ENCODE measurements at regions not wholly inside any gene's neighbourhood (a gene's known extent, or its start where the extent isn't known, plus 50 kb on each side); places are given as distances from the start of the nearest gene placed in this dataset.

DNA sequence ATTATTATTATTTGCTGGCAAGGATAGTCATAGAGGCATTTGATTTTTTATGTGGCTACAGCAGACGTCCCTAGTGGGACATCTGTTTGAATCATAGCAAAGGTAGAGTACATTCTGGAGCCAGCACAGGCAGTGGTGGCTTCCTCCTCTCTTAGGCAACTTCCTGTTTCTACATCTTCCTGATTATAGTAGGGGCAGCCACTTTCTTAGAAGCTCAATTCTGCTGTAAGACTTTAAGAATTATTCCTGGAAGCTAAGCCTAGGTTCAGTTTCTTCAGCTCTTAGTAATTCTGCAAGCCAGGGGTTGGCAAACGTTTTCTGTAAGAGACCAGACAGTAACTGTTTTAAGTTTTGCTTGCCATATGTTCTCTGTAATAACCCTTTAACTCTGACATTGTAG, 129.3 kb upstream of the TENM4 start:
- DNase-seq = no peak

DNA sequence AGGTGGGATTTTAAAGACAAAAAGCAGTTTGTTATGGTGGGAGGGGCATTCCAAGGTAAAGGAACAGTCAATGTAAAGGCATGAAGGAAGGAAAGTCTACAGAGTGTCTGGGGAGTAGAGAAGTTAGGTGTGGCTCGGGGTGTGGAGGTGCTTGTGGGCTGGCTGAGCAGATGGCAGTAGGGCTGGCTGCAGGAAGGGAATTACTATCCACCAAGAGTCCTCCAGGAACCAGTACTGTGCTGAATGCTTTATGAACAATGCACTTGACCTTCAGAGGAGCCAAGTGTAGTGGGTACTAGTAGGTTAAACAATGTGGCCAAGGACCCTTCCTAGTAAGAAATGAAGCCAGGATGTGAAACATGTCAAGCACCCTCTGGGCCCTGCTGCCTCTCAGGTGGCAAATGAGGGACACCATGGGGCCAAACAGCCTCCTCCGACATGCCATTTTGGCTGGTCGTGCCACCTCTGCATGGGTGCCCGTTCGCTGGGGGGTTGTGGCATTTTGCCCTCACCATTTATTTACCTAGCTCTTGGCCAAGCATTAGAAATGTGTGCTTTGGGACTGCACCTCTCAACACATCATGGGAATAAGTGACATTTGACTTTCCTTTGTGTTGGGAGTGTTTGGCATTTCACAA, 123.6 kb upstream of the TENM4 start:
- DNase-seq = no peak

DNA sequence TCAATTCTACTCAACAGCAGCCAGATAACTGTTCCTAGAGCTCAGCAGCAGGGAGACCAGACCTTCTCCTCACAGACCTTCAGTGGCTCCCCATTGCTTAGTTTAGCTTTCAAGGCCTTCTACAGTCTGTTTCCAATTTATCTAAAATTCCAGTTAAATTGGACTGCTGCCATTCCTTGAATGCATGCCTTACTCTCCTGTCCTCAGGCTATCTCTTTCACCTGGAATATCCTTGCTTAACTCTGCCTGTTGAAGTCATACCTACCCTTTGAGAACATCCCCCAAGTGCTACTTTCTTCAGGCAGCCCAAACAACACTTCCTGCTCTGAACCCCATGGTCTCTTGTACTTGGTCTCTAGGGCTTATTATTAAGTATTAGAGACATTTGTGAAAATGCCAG, 120.7 kb upstream of the TENM4 start:
- DNase-seq = no peak

DNA sequence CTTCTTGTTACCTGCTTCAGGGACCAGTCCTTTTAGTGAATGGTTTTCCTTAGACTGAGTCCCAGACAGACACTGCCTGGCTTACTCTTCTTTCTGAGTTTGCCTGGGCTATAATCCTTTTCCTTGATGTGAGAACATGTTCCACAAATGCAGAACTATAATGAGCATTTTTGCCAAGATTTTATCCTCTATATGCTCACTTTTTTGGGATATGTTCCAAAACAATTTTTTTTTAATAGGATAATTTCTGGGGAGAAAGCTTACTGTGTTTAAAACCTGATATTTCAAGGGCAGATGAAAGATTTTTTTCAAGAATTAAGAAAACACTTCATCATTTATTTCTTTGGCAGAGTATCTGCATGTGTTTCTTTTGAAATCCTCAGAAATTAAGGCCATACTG, 110.0 kb upstream of the TENM4 start:
- DNase-seq = no peak

DNA sequence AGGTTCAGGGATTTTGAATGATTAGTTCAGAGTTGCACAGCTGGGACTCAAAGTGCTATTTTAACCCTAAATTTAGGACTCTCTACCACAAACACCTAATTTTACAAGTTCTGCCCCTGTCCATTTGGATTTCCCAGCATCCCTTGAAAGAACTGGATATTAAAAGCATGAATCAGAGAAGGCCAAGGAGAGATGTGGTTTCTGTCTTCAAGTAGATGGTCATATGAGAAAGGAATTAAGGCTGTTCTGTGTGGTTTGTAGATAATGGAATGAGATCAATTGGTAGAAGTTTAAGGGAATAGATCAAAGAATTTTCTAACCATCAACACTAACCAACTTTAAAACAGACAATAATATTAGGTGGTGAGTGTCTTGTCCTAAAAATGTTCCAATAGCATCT, 106.4 kb upstream of the TENM4 start:
- no peak for DNase-seq

DNA sequence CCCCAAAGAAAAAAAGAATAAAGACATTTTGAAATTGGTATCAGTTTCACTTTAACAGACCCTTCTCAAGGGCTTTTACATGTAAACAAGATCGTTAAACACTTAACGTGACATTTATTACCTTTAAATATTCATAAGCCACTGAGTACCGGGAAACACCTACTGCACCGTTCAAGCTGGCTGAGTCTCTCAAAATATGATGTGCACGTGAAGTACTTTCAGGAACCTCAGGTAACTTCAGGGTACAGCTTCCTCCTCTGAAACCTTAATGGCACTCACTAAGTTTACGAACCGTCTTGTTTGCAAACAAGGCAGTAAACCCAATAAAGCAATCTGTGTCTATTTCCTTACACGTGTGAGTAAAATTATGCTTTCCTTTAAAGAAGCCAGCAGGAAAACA, 105.5 kb upstream of the TENM4 start:
- no peak for DNase-seq

DNA sequence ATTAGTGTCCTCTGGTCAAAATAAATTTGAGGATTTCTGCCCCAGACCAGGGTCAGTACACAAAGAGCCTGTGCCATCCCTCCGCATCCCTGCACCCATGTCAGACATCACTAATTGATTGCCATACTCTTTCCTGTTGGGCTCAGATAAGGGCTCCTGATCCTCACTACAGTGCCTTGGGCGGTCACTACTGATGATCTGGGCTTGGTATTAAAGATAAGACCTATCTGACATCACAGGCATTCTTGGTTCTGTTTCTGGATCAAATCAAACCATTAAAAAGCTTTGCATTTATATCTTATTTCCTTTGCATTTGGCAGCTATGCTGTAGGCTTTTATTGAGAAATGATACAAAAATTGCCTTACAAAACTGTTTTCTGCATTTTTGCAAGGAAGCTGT, 103.5 kb upstream of the TENM4 start:
- no peak for DNase-seq

DNA sequence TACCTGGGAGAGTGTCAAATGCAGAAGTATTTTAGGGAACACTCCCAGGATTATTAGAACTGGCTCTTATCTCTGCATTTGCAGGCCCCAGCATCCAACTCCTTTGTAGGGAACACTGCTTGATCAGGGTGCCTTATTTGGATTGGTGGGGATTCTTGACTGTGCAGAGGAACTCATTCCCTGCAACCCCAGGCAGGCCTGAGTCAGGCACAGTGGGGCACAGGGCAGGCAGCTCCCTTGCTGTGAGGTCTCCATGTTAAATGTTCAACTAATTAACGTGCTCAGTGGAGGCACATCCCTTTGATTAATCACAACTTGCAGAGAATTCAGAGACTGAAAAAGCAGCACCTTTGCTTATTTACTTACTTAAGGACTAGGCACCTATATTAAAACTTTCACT, 102.3 kb upstream of the TENM4 start:
- DNase-seq = no peak

DNA sequence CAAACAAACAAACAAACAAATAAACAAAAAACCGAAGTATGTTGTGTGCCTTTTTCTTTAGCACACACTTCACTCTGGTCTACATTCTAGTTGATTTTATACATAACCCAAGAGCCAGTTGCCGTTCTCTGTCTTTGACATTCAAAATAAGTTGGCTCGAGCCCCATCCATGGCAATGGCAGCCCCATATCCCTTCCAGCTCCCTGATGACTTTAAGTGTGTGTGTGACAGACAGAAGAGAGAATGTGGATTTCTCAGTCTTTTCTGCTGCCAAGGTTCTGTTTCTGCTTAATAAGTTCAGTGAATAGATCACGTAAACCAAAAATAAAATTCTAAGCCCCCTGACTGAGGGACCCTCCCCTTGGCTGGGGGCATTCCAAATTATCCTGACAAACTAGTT, 100.6 kb upstream of the TENM4 start:
- no peak for DNase-seq

DNA sequence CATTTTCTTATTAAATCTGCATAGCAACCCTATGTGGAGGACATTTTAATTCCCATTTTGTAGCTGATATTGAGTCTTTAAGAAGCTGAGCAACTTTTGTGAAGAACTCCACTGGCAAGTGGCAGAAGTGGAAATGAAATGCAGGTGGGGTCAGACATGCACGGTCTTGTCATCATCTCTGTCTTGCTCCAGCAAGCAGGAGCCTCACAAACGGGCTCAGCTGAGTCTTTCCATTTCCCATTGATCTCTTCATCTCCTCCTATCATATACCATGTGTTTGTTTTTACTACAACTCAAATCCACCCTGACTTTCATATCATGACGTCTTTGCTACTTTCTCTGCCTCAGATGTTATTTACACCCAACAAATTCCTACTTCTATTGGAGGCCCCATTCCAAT, 97.9 kb upstream of the TENM4 start:
- no peak for DNase-seq

DNA sequence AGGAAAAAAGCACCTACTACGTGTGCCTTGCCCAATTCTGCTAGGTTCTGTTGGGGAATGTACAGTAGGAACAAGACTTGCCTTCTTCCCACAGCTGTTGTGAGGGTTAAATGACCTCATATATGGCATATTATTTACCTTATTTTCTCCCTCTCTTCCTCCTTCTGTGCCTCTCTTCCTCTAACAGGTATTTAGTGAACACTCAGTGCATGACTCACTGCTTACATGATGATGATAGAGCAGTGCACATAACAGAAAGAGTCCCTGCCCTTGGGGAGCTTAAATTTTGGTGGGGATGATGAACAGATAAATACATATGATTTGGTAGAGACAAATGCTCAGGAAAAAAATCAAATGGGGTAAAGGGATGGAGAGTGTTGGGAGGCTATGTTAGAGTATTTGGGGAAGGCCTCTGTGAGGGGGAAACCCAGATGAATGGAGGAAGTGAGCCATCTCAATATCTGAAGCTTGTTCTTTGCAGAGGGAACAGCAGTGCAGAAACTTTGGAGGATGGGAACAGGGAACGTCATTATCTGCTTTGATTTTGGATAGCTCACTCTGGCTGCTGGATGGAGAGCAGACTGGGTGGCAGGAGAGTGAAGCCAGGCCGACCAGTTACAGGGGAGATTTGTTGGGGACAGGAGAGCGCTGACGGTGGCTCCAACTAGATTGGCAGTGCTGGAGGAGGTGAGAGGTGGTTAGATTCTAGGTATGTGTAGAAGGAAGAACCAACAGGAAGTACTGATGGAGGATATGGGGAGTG, 95.5 kb upstream of the TENM4 start:
- no peak for DNase-seq

DNA sequence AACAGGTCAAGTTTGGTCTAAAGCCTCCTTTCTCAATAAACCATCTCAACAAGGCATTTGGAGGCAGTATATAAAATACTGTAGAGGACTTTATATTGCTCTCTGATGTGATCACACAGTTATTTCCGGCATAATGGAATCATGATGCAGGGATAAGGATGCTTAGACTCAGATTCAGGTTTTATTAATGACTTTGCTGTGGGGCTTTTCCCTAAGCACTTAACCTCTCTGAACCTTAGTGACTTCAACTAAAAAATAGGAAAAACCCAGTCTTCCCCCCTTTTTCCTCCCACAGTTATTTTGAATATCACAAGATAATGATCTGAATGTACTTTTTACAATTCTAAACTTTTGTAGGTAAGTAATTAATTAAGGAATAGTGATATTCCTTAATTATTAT, 94.8 kb upstream of the TENM4 start:
- no peak for DNase-seq

DNA sequence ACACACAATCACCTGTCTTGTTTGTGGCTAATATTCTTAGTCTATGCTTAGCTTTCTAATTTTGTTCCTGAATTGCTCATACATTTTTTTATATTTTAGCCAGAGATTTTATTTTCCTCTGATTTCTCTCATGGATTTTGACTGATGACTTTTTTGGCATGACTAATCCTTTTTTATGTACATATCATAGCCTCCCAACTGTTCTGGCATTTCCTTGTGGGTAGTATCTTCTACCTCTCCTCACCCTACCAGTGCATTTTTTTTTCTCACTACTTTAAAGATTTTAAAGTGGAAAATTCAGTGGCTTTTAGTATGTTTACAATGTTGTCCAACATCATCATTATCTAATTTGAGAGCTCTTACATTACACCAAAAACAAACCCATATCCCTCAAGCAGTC, 84.4 kb upstream of the TENM4 start:
- no peak for DNase-seq

DNA sequence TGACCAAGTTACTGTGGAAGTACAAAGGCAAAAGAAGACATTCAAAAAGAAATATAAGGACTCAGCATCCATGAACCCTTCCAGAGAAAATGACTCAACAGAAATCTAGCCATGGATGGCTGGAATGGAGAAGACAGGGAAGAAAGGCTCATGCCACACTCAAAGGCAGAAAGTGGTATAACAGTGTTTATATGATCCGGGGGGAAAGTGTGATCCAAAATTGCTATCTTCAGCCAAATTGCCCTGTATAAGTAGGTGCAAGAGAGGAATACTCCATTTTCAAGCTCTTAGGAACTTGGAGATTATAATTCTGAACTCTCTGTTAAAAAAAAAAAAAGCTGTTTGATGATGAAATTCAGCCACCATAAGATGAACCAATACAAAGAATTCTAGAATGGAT, 81.8 kb upstream of the TENM4 start:
- DNase-seq = no peak

DNA sequence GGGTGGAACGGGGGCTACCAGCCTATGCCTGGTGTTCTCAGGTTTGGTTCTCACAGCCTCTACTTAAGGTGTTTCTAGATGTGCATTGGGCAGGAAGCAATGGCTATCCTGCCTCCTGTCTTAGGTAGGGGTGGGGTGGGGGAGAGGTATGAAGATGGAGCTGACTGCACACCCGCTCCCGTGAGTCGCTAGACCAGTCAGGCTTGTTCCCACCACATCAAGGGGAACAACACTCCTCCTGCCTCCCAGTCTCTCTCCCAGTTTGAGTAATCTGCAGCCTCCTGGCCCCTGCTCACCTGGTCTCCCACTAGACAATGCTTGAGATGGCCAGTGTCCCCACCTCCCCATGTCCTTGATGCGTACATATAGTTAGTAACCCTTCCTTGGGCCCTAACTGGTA, 79.3 kb upstream of the TENM4 start:
- no peak for DNase-seq

DNA sequence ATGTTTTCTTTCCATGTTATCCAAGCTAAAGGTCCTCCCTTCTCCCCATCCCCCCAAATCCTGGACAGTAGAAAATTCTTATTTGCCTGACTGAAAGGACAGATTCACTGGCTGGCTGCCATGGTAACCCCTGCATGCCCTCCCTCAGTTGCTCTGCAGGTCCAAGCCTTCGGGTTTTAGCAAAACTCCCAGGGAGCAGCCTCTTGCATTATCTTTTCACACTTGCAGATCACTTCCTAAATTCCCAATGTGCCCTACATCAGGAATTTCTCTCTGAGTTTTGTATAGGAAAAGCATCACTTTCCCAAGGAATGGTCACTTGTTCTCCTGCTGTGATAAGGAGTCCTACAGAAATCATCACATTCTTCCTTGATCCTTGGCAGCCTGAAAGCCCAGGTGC, 75.0 kb upstream of the TENM4 start:
- DNase-seq = no peak

DNA sequence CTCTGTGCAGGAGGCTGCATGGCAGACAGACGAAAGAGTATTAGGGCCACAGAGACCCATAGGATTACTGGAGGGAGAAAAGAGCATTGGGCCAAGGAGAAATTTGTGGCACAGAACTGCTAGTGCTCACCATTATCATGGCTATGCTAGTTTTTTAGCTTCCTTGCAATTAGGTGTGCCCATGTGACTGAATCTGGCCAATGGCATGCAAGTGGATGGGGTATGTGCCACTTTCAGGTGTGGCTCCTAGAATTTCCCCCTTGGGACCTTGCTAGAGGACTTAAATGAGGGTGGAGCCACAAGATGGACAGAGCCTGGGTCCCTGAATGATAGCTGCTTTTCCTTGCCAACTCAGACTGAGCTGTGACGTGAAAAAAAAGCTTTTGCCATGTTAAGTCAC, 73.9 kb upstream of the TENM4 start:
- DNase-seq = no peak

DNA sequence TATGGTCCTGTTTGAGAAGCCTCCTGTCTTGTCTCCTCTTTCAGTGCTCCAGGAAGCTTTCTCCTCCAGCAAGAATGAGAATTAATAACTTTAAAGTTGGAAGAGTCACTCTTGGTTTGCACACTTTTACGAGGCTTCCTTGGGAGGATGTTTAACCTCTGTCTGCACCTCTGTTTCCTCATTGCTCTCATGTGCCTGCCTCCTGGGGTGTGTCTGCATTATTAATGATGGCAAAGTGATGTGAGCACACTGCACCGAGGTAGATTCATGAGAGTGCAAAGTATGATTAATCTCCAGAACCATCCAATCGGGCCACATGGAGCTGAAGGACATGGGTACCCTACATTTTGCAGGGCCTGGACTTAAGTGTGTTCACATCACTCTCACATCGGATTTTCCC, 73.5 kb upstream of the TENM4 start:
- no peak for DNase-seq

DNA sequence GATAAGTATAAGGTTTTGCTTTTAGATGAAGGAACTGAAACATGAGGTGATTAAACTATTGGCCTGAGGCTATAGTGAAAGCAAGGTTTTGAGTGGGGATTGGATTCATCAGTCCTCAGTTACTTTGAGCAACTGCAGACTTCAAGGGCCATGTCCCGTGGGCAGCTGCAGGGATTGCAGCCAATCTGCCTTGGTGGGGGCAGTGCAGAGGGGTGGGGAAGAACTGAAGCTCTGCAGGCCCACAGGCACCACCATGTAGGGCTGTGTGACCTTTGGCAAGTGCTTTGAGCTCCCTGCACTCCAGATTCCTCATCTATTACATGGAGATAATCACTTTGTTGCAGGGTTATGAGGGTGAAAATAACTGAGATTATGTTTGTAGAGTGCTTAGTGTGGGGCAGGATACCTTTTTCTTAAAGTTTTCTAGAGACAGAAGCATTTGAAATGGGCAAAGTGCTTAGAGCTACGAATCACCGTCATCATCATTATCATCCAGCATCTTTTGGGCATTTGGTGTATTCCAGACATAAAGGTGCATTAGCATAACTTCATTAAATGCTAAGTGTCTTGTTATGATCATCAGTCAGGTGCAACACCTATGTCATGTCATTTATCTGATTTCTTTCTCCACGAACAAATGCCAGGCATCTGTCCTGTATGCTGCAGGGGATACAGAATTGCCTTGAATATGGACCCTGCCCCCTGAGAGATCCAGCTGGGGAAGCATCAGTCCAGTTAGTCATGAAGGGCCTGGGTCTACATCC, 72.1 kb upstream of the TENM4 start:
- no peak for DNase-seq

DNA sequence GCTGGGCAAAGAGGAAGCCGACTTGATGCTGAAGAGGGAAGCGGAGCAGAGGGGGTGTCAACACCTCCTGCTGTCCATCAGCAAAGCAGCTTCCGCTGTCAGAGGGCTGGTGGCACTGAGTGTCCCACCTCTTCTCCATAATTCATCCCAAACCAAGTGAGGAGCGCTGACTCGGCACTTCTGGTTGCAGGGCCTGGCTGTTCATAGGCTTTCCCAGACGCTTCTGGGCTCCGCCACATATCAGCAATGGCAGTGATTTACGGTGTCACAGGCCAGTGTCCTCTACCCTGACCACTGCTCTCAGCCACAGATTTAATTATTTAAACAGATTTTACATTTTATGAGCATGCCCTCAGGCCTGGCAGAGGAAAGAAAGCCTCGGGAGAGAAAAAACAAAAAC, 70.1 kb upstream of the TENM4 start:
- DNase-seq = no peak

DNA sequence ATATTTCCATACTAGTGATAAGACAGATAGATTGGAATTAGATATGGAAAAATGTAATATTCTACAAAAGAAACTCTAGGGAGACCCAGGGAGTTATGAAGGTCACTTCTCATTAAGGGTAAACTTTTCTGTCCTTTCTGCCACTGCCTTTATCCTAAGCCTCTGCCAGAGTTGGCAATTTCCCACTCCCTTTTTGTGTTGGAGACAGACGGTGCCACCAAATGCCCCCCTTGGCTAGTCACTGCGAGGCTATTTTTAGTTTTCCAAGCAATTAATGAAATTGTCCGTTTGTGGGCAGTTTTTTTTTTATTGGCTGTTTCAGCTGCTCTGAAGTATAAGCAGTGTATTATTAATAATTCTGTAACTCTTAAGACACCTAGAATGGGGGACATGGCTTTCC, 67.6 kb upstream of the TENM4 start:
- DNase-seq = no peak

DNA sequence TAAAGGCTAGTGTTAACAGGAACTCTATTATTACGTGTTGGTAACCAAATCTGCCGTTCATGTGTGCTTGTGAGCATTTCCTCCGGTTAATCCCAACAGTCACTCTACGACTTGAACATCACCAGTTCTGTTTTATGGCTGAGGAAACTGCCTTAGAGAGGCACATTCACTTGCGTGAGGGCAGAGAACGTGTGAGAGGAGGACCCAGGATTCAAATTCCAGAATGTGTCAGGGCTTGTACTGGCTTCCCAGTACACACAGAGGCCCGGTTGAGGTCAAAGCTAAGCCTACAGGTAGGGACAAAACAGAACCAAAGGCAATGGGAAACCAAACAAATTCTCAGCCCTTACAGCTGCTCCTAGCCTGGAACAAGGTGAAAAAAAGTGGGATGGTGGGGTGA, 66.9 kb upstream of the TENM4 start:
- no peak for DNase-seq

DNA sequence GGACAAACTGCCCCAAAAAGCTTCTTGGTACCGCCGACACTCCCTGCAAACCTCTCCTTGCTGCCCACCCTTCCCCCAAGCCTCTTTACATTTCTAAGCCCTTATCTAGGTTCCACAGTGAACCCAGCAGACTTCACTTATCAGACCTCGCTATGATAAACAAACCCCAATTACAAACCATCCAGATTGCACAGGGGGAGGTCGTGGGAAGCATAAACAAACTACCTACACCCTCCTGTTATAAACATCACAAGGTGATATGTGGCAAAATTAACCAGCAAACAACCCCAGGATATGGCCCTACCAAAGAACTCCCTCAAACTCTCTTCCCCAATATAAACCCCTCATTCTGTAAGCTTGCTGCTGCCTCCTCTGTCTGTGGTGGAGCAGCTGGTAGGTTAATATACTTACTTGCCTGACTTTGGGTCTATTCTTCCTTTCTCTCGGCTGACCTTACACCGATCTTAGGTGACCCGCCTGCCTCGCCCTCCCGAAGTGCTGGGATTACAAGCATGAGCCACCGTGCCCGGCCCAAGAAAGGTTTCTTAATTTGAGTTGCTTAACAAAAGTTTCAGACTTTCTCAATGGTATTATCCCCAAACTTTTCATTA, 66.0 kb upstream of the TENM4 start:
- no peak for DNase-seq

DNA sequence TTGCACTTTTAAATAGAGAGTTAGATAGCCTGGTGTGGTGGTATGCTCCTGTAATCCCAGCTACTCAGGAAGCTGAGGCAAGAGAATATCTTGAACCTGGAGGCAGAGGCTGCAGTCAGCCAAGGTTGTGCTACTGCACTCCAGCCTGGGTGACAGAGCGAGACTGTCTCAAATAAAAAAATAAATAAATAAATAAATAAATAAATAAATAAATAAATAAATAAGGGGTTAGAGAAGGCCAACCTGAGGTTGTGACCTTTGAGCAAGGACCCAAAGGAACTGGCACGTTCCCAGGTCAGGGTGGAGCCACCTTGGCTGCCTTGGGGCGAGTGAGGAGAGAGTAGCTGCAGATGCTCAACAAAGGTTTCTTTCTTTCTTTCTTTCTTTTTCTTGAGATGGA, 65.3 kb upstream of the TENM4 start:
- DNase-seq = no peak

Data from CD4-positive, alpha-beta T cell treated with Interleukin-4 for 1 hour (primary cell).